Common myeloid progenitor, CD34-positive (primary cell): ENCODE measurements at regions not wholly inside any gene's neighbourhood (a gene's known extent, or its start where the extent isn't known, plus 50 kb on each side); places are given as distances from the start of the nearest gene placed in this dataset.

Source experiments
- CTCF ChIA-PET: fragments of 350-600 bp; sonication (Branson Sonifier 250); formaldehyde crosslinking; loops from one replicate; lab custom pipeline; 2021; ENCODE audit warnings: antibody characterized with exemption; lab: Charles Lee
- POLR2A ChIA-PET: fragments of 350-600 bp; sonication (Branson Sonifier 250); formaldehyde crosslinking; loops from one replicate; lab custom pipeline; 2021; ENCODE audit warnings: antibody characterized with exemption; lab: Charles Lee
- DNase-seq, 3 donors: peaks; one replicate each; pipeline versions ENCODE4 v3.0.0 to v3.0.0-alpha.2; 2013
- H3K27ac ChIP-seq, 2 experiments: 1 replicate in 1 of 2; 2 replicates in 1 of 2; pipeline ENCODE4 v1.7.0; 2013; ENCODE audit warnings: inconsistent platforms in 2 of 2, low read length in 2 of 2, mild to moderate bottlenecking in 2 of 2, low read depth in 1 of 2, moderate library complexity in 1 of 2; ENCODE audit not compliant: severe bottlenecking in 2 of 2, insufficient read depth in 1 of 2, poor library complexity in 1 of 2
- H3K27me3 ChIP-seq, 5 experiments: replicated peaks in 2 of 5; 1 replicate in 3 of 5; 2 replicates in 2 of 5; pipeline versions ENCODE4 v1.6.1 to v1.7.0; 2013; ENCODE audit warnings: low read length in 4 of 5, mild to moderate bottlenecking in 2 of 5, moderate library complexity in 2 of 5, inconsistent platforms in 1 of 5; ENCODE audit not compliant: insufficient read depth in 5 of 5, control insufficient read depth in 4 of 5
- H3K36me3 ChIP-seq, 4 experiments: 1 replicate in 2 of 4; 2 replicates in 2 of 4; pipeline versions ENCODE4 v1.6.1 to v1.7.0; 2013; ENCODE audit warnings: low read length in 3 of 4, control low read depth in 1 of 4, mild to moderate bottlenecking in 1 of 4; ENCODE audit not compliant: control insufficient read depth in 4 of 4, insufficient read depth in 4 of 4
- H3K4me1 ChIP-seq, 4 experiments: 1 replicate in 3 of 4; 2 replicates in 1 of 4; pipeline versions ENCODE4 v1.6.1 to v1.7.1; 2013; ENCODE audit warnings: low read length in 3 of 4, mild to moderate bottlenecking in 3 of 4, control low read depth in 1 of 4, inconsistent platforms in 1 of 4, moderate library complexity in 1 of 4; ENCODE audit not compliant: control insufficient read depth in 4 of 4, insufficient read depth in 4 of 4; ENCODE audit errors: control extremely low read depth in 1 of 4
- H3K4me3 ChIP-seq, 7 experiments: 1 replicate in 4 of 7; 2 replicates in 3 of 7; pipeline versions ENCODE4 v1.5.1 to v1.7.0; 2013; ENCODE audit warnings: mild to moderate bottlenecking in 7 of 7, low read length in 6 of 7, moderate library complexity in 6 of 7, inconsistent platforms in 2 of 7, low read depth in 2 of 7, control low read depth in 1 of 7; ENCODE audit not compliant: insufficient read depth in 4 of 7, control insufficient read depth in 1 of 7; ENCODE audit errors: extremely low read depth in 1 of 7
- H3K9me3 ChIP-seq, 5 experiments: 1 replicate in 4 of 5; 2 replicates in 1 of 5; pipeline versions ENCODE4 v1.6.1 to v1.7.1; 2013; ENCODE audit warnings: low read length in 4 of 5, mild to moderate bottlenecking in 2 of 5, inconsistent platforms in 1 of 5, low read depth in 1 of 5, moderate library complexity in 1 of 5; ENCODE audit not compliant: control insufficient read depth in 4 of 5, insufficient read depth in 2 of 5; ENCODE audit errors: control extremely low read depth in 1 of 5
- WGBS: methylation state at CpG from one replicate; pipeline ENCODE4 v1.1.5; 2013; ENCODE audit not compliant: insufficient coverage; 5-methylcytosine and 5-hydroxymethylcytosine counted together

DNA sequence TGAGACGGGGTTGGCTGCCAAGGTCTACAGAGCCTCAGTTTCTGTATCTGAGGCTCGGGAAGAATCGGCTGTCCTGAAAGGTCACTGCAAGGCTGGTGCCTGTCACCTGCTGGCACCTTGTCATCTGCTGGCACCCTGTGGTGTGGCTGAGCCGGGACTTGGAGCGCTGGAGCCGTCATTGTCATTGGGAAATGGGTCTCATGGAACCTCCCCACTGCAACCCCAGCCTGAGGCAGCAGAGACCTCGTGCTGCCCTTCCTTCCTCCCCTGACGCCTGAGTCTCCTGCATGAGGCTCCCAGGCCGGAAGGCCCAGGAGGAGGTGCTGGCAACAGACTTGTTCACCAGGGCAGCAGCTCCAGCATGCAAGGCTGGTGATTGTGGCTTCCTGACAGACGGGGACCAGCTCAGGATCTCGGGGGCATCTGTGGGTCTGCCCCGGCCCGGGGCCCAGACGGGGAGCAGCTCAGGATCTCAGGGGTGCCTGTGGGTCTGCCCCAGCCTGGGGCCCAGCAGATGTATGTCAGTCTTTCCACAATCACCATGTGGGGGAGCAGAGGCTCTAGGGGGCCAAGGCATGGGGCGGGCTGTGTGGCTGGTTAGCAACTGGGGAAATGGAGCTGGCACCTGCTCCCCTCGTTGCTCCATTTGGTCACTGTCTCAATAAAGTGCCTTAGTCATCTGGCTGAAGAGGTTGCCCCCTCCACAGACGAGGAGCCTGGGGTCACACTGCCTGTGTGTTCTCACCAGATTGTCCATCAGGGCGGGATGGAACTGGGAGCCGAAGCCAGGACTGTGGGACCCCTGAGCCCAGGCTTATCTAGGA lies 668.7 kb downstream of the BRD1 start:
- peaks cover 0 to 10% (median 0%) of the 10 kb centered on the region in 5 experiments for H3K27me3 ChIP-seq
- POLR2A ChIA-PET, result no interaction called here

DNA sequence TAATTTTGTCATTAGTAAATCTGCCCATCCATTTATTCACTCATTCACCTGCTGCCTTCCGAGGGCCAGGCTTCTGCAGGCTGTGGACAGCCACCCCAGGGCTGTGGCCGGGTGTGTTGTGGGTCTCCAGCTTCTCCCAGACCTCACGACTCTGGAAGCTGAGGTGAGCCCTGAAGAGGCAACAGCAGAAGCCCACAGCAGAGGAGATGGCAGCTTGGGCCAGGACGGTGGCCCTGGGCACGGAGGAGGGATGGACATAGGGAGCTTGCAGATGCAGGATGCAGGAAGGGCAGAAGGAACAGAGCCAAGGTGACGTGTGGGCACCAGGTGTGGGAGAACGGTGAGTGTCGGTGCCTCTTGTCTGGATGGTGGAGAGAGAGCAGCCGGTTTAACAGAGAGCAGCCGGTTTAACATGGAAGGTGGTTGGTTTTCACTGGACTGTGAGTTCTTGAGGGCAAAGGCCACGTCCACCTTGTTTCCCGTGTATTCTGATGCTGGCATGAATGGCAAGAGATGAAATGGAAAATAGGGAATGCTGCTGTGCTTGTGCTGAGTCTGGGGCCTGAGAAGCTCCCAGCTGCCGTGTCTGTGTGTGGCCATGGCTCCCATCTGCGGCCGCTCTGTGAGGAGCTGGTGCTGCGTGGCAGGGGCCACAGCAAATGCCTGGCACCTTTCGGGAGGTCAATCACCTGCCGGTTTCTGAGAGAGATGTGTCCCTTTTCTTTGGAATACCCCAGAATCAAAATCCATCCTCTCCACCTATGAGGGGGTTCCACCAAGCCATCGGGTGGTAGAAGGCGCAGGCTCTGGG lies 669.9 kb downstream of the BRD1 start:
- POLR2A ChIA-PET, result no interaction called here
- WGBS, result 82% methylated on average over 16 of the region's 20 CpGs
- Histone ChIP-seq H3K9me3 (no peaks in the 10 kb centered on the region), H3K27me3 (peaks cover 0 to 8% (median 0%) of the 10 kb centered on the region in 5 experiments), H3K4me3 (no peak overlapping the region), H3K27ac (no peak overlapping the region), H3K4me1 (no peaks in the 10 kb centered on the region), H3K36me3 (no peaks in the 10 kb centered on the region)
- CTCF ChIA-PET, result no interaction called here
- DNase-seq, result no peak

More for the DNA sequence above, 668.7 kb downstream of the BRD1 start:
- CTCF ChIA-PET, result no interaction called here
- DNase-seq, result no peak
- 75% methylated on average over 15 of the region's 19 CpGs for WGBS
- Histone ChIP-seq H3K4me1 (no peaks in the 10 kb centered on the region), H3K9me3 (no peaks in the 10 kb centered on the region), H3K4me3 (no peak overlapping the region), H3K36me3 (no peaks in the 10 kb centered on the region), H3K27ac (no peak overlapping the region)

DNA sequence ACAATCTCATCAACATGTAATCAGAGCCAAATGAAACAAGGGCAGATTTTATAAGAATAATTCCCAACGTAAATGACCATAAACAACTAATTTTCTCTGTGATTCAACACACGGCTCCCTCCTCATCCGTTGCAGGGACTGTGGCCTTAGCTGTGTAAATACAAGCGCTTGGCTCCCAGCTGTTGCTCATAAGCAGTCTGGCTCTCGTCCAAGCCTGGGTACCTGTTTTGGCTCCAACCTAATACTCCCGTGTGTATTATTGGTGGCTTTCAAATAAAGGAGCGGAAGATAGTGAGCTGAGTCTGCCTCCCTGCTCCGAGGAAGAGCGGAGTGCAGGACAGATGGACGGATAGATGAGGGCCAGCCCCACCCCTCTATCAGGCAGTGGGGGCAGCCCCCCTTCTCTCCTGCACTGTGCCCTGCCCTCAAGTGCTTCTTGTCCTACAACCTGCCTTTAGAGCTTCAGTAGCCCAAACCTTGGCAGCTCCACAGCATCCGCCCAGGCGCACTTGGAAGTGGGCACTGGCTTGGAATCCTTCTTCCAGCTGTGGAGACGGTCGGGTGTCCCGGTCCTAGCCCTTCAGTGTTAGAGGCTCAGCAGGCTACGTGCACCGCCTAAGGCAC lies 670.9 kb downstream of the BRD1 start:
- no peaks in the 10 kb centered on the region for H3K9me3 ChIP-seq
- no peak overlapping the region for H3K27ac ChIP-seq
- no peaks in the 10 kb centered on the region for H3K36me3 ChIP-seq
- ChIA-PET CTCF (no interaction called here), POLR2A (no interaction called here)
- WGBS, result 87% methylated on average over 16 of the region's 17 CpGs
- no peaks in the 10 kb centered on the region for H3K4me1 ChIP-seq
- DNase-seq, result no peak
- no peak overlapping the region for H3K4me3 ChIP-seq
- H3K27me3 ChIP-seq, result peaks cover 0 to 8% (median 0%) of the 10 kb centered on the region in 5 experiments

DNA sequence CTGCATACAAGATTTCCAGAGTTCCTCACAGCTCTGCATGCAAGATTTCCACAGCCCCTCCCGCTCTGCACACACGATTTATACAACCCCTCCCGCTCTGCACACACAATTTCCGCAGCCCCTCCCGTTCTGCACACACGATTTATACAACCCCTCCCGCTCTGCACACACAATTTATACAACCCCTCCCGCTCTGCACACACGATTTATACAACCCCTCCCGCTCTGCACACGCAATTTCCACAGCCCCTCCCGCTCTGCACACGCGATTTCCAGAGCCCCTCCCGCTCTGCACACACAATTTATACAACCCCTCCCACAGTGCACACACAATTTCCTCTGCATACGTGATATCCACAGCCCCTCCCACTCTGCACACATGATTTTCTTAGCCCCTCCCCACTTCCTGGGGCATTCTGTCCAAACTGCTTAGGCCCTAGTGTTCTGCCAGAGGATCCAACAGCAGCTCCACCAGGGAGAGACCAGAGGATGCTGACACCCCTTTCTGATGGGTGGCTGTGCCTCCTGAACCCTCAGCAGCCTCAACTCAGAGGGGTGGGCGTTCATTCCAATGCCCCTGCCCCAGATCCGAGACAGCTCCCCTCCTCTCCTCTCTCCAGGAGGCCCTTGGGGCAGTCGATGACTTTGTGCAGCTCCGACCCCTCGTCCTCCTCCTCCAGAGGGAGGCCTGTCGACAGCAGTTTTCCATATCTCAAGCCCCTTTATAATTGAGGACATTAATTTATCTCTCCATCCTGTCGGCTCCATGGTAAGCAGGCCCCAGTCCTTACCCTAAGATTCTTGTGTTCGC lies 671.7 kb downstream of the BRD1 start:
- Histone ChIP-seq H3K4me1 (no peaks in the 10 kb centered on the region), H3K27ac (no peak overlapping the region), H3K4me3 (no peak overlapping the region), H3K36me3 (no peaks in the 10 kb centered on the region), H3K27me3 (peaks cover 0 to 8% (median 0%) of the 10 kb centered on the region in 5 experiments), H3K9me3 (no peaks in the 10 kb centered on the region)
- ChIA-PET POLR2A (no interaction called here), CTCF (no interaction called here)
- 83% methylated on average over 10 of the region's 24 CpGs for WGBS
- no peak for DNase-seq

DNA sequence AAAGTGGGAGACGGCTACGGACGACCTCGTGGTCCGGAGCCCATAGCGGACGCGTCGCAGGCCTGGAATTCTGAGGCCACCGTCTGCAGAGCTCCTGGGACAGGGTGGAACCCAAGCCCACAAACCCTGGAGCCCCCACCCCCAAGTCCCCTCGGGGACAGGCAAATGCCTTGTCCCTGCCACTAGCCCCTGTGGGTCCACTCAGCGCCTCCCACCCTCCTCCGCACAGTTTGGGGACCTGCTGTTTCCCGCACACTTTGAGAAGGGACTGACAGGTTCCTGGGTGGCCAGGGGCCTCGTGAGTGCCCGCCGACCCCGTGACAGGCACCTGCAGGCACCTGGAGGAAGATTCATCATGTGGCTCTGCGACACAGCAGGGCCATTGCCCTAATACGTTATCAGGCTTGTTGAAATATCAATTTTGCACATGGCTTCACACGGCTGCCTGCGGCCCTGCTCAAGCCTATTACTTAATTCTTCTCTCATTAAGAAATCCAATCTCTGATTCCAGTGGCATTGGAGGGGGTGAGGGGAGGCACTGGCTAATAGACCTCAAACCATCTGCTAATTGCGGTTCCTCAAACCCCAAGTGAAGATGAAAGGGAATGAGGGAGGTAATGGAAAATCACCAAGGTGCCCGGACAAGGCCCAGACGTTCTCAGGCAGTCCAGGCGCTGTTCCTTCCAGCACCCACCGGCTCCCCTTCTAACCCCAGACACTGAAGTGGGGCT lies 672.5 kb downstream of the BRD1 start:
- Histone ChIP-seq H3K27ac (no peak overlapping the region), H3K36me3 (no peaks in the 10 kb centered on the region), H3K9me3 (no peaks in the 10 kb centered on the region), H3K4me1 (no peaks in the 10 kb centered on the region), H3K27me3 (peaks cover 0 to 8% (median 0%) of the 10 kb centered on the region in 5 experiments), H3K4me3 (no peak overlapping the region)
- ChIA-PET POLR2A (no interaction called here), CTCF (interaction anchor here (0.7 kb wide), 1 partner anchor 21 kb away, joined by 3 read pairs; no protein-coding TSS in a partner anchor)
- DNase-seq, result no peak
- WGBS, result 87% methylated on average over 21 of the region's 27 CpGs

DNA sequence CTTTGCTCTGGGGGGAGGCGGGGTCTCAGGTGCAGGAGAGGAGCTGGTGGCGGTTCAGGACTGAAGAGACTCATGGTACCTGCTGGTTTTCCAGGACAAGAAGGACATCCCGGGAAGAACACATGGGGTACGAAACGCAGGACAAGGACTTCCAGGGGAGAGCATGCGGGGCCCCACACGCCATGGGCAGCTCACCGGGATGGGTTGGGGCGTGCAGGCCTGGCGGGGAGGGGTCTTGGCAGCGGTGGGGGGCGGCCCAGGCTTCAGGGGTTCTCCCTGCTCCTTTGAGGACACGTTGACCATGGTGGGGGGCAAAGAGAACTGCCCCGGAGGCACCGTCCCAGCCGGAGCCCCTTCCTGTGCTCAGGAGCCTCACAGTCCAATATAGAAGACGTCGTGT lies 673.2 kb downstream of the BRD1 start:
- H3K4me1 ChIP-seq, result no peaks in the 10 kb centered on the region
- WGBS, result 87% methylated on average over 16 of the region's 18 CpGs
- H3K9me3 ChIP-seq, result no peaks in the 10 kb centered on the region
- H3K36me3 ChIP-seq, result no peaks in the 10 kb centered on the region
- peaks cover 0 to 8% (median 0%) of the 10 kb centered on the region in 5 experiments for H3K27me3 ChIP-seq
- CTCF ChIA-PET, result interaction anchor here (0.7 kb wide), 1 partner anchor 20 kb away, joined by 3 read pairs; no protein-coding TSS in a partner anchor
- no peak for DNase-seq
- H3K27ac ChIP-seq, result no peak overlapping the region
- POLR2A ChIA-PET, result no interaction called here
- H3K4me3 ChIP-seq, result no peak overlapping the region
